ENCODE measurements at regions not wholly inside any gene's neighbourhood (a gene's known extent, or its start where the extent isn't known, plus 50 kb on each side); places are given as distances from the start of the nearest gene placed in this dataset.
"Not testable (repeated sequence)": the region's sequence is repeated elsewhere in the genome, so short reads cannot be mapped to it uniquely, and the experiment has no call there.

GRCh38 chr11:33461369-33462125 is 204.4 kb downstream of the HIPK3 start:
- DNase-seq (ENCODE audit: low read depth): no peak

GRCh38 chr11:33457948-33458347 is 200.8 kb downstream of the HIPK3 start:
- no peak for DNase-seq (ENCODE audit: low read depth)

GRCh38 chr11:33455867-33456463 is 198.8 kb downstream of the HIPK3 start:
- DNase-seq (ENCODE audit: low read depth): no peak

- no peak for DNase-seq (ENCODE audit: low read depth)
These were observed 197.1 kb downstream of the HIPK3 start for GRCh38 chr11:33454264-33454663.

GRCh38 chr11:33452836-33453624 is 195.8 kb downstream of the HIPK3 start:
- no peak for DNase-seq (ENCODE audit: low read depth)

GRCh38 chr11:33451364-33451763 is 194.2 kb downstream of the HIPK3 start:
- DNase-seq (ENCODE audit: low read depth): no peak

- DNase-seq (ENCODE audit: low read depth): no peak
These were observed 192.6 kb downstream of the HIPK3 start for GRCh38 chr11:33449798-33450197.

GRCh38 chr11:33448461-33449130 is 191.4 kb downstream of the HIPK3 start:
- DNase-seq (ENCODE audit: low read depth): no peak

GRCh38 chr11:33445761-33446161 is 188.6 kb downstream of the HIPK3 start:
- no peak for DNase-seq (ENCODE audit: low read depth)

- no peak for DNase-seq (ENCODE audit: low read depth)
These were observed 187.8 kb downstream of the HIPK3 start for GRCh38 chr11:33444835-33445594.

GRCh38 chr11:33443684-33444083 is 186.5 kb downstream of the HIPK3 start:
- DNase-seq (ENCODE audit: low read depth): no peak

GRCh38 chr11:33438301-33438700 is 181.1 kb downstream of the HIPK3 start:
- no peak for DNase-seq (ENCODE audit: low read depth)

GRCh38 chr11:33437529-33437928 is 180.3 kb downstream of the HIPK3 start:
- DNase-seq (ENCODE audit: low read depth): no peak

- no peak for DNase-seq (ENCODE audit: low read depth)
These were observed 178.0 kb downstream of the HIPK3 start for GRCh38 chr11:33435216-33435615.

GRCh38 chr11:33434294-33434693 is 177.1 kb downstream of the HIPK3 start:
- DNase-seq (ENCODE audit: low read depth): no peak

- not testable (repeated sequence) for DNase-seq (ENCODE audit: low read depth)
These were observed 171.3 kb downstream of the HIPK3 start for GRCh38 chr11:33428435-33428834.

- no peak for DNase-seq (ENCODE audit: low read depth)
These were observed 163.9 kb downstream of the HIPK3 start for GRCh38 chr11:33420959-33421566.

GRCh38 chr11:33419924-33420323 is 162.7 kb downstream of the HIPK3 start:
- no peak for DNase-seq (ENCODE audit: low read depth)

GRCh38 chr11:33417121-33417520 is 159.9 kb downstream of the HIPK3 start:
- no peak for DNase-seq (ENCODE audit: low read depth)

GRCh38 chr11:33413301-33413700 is 156.1 kb downstream of the HIPK3 start:
- no peak for DNase-seq (ENCODE audit: low read depth)

GRCh38 chr11:33412241-33412640 is 155.1 kb downstream of the HIPK3 start:
- DNase-seq (ENCODE audit: low read depth): no peak
